Activated CD4-positive, CD25-positive, alpha-beta regulatory T cell treated with anti-CD3 and anti-CD28 coated beads, Interleukin-2, amount 50 U/mL, for 16 hours (primary cell): ENCODE measurements at regions not wholly inside any gene's neighbourhood (a gene's known extent, or its start where the extent isn't known, plus 50 kb on each side); places are given as distances from the start of the nearest gene placed in this dataset.

Source experiments
- DNase-seq: peaks from one replicate; pipeline ENCODE4 v3.0.0-alpha.2; 2020; ENCODE audit warnings: low read depth, low spot score

GRCh38 chr20:60632391-60633262 lies 619.4 kb upstream of the CDH4 start:
- no peak for DNase-seq

GRCh38 chr20:60634491-60635172 lies 617.4 kb upstream of the CDH4 start:
- DNase-seq = no peak

GRCh38 chr20:60636417-60636816 lies 615.6 kb upstream of the CDH4 start:
- no peak for DNase-seq

- no peak for DNase-seq
These were observed 614.3 kb upstream of the CDH4 start for GRCh38 chr20:60637801-60638200.

GRCh38 chr20:60638430-60639098 lies 613.5 kb upstream of the CDH4 start:
- no peak for DNase-seq

GRCh38 chr20:60641879-60642447 lies 610.1 kb upstream of the CDH4 start:
- no peak for DNase-seq

GRCh38 chr20:60642541-60642940 lies 609.5 kb upstream of the CDH4 start:
- no peak for DNase-seq

GRCh38 chr20:60648556-60648955 lies 603.5 kb upstream of the CDH4 start:
- DNase-seq = no peak

GRCh38 chr20:60649541-60649940 lies 602.5 kb upstream of the CDH4 start:
- DNase-seq = no peak

GRCh38 chr20:60650087-60650486 lies 602.0 kb upstream of the CDH4 start:
- DNase-seq = no peak

- DNase-seq = no peak
These were observed 600.0 kb upstream of the CDH4 start for GRCh38 chr20:60652046-60652445.

- no peak for DNase-seq
These were observed 599.4 kb upstream of the CDH4 start for GRCh38 chr20:60652615-60653014.

- DNase-seq = no peak
These were observed 598.8 kb upstream of the CDH4 start for GRCh38 chr20:60653111-60653845.

GRCh38 chr20:60658681-60659080 lies 593.4 kb upstream of the CDH4 start:
- DNase-seq = no peak

GRCh38 chr20:60659240-60659639 lies 592.8 kb upstream of the CDH4 start:
- DNase-seq = no peak

- no peak for DNase-seq
These were observed 589.8 kb upstream of the CDH4 start for GRCh38 chr20:60662307-60662706.

- no peak for DNase-seq
These were observed 588.0 kb upstream of the CDH4 start for GRCh38 chr20:60664106-60664505.

- no peak for DNase-seq
These were observed 584.4 kb upstream of the CDH4 start for GRCh38 chr20:60667641-60668040.

- DNase-seq = no peak
These were observed 582.9 kb upstream of the CDH4 start for GRCh38 chr20:60669211-60669610.

- DNase-seq = no peak
These were observed 576.0 kb upstream of the CDH4 start for GRCh38 chr20:60676011-60676410.

GRCh38 chr20:60677819-60678218 lies 574.2 kb upstream of the CDH4 start:
- no peak for DNase-seq
